ENCODE measurements at regions not wholly inside any gene's neighbourhood (a gene's known extent, or its start where the extent isn't known, plus 50 kb on each side); places are given as distances from the start of the nearest gene placed in this dataset.

DNA sequence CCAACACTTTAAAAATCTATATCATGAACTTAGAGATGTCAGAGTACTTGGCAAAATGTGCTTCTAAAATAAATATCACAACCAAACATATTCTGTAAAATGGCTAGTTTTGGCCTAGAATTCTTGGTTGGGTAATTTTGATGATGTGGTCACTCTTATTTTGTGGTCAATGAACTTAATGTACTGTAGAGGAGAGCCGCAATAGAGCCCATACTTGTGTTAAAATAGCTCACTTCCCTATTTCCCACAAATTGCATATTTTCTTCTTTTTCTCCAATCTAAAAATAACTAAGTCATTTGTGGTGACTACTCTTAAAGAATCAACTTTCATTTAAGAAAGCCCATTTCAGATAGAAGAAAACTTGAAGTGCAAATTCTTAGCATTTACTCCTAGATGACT is 619.4 kb downstream of the CCER1 start:
- TF ChIP-seq, protein P1, sequence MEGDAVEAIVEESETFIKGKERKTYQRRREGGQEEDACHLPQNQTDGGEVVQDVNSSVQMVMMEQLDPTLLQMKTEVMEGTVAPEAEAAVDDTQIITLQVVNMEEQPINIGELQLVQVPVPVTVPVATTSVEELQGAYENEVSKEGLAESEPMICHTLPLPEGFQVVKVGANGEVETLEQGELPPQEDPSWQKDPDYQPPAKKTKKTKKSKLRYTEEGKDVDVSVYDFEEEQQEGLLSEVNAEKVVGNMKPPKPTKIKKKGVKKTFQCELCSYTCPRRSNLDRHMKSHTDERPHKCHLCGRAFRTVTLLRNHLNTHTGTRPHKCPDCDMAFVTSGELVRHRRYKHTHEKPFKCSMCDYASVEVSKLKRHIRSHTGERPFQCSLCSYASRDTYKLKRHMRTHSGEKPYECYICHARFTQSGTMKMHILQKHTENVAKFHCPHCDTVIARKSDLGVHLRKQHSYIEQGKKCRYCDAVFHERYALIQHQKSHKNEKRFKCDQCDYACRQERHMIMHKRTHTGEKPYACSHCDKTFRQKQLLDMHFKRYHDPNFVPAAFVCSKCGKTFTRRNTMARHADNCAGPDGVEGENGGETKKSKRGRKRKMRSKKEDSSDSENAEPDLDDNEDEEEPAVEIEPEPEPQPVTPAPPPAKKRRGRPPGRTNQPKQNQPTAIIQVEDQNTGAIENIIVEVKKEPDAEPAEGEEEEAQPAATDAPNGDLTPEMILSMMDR (IDR thresholded peaks at IDR 0.05), result no peak
- TF ChIP-seq EP300 (IDR thresholded peaks at IDR 0.05), result no peak
- TF ChIP-seq POLR2A (IDR thresholded peaks at IDR 0.05), result no peak

All from stomach (tissue), 4 donors.